Glutamatergic neuron (in vitro differentiated cells): ENCODE measurements at regions not wholly inside any gene's neighbourhood (a gene's known extent, or its start where the extent isn't known, plus 50 kb on each side); places are given as distances from the start of the nearest gene placed in this dataset.

Experiments used
- DNase-seq: peaks from one replicate; pipeline ENCODE4 v3.0.0; 2022
- H3K27ac Mint-ChIP-seq: one replicate; pipeline ENCODE4 v1.8.0; 2020; ENCODE audit warnings: mild to moderate bottlenecking, mixed read lengths, inconsistent platforms; ENCODE audit not compliant: unreplicated experiment
- H3K27me3 Mint-ChIP-seq: one replicate; pipeline ENCODE4 v1.8.0; 2020; ENCODE audit warnings: mild to moderate bottlenecking, moderate library complexity, mixed read lengths, inconsistent platforms; ENCODE audit not compliant: unreplicated experiment
- H3K36me3 Mint-ChIP-seq: one replicate; pipeline ENCODE4 v1.8.0; 2020; ENCODE audit warnings: mild to moderate bottlenecking, mixed read lengths, inconsistent platforms; ENCODE audit not compliant: unreplicated experiment
- H3K4me1 Mint-ChIP-seq: one replicate; pipeline ENCODE4 v1.8.0; 2020; ENCODE audit warnings: mild to moderate bottlenecking, low read depth, mixed read lengths, inconsistent platforms; ENCODE audit not compliant: unreplicated experiment
- H3K4me3 Mint-ChIP-seq: one replicate; pipeline ENCODE4 v1.8.0; 2020; ENCODE audit warnings: mild to moderate bottlenecking, mixed read lengths, inconsistent platforms; ENCODE audit not compliant: unreplicated experiment
- H3K9me3 Mint-ChIP-seq: one replicate; pipeline ENCODE4 v1.8.0; 2020; ENCODE audit warnings: mild to moderate bottlenecking, moderate library complexity, mixed read lengths, inconsistent platforms; ENCODE audit not compliant: unreplicated experiment
- TF ChIP-seq, protein P1 (sequence below): fragments of 200-600 bp; sonication (generic); IDR thresholded peaks from one replicate; pipeline ENCODE4 v1.5.0; 2021; ENCODE audit not compliant: partially characterized antibody, unreplicated experiment

DNA sequence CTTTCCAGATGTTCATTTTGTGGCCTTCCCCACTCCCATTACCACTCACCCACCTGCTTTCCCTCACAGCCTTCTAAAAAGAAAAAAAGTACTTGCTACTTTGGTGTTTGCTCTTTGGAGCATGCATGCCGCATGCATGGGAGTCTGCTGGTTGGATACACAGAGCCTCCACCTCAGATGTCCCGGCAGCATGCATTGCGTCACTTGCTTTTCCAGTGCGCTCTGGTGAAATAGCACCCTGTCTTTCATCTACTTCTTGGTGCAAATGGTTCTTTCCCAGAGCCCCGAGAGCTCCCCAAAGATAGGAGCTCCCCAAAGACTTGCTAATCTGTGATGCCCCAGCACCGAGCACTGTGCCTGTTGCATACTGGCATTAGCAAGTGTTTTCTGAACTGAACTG is 333.2 kb upstream of the ZNF507 start:
- Mint-ChIP-seq H3K4me3 (no peak overlapping the region), H3K9me3 (peaks cover 1% of the 10 kb centered on the region), H3K36me3 (no peaks in the 10 kb centered on the region), H3K4me1 (peaks cover 10% of the 10 kb centered on the region), H3K27ac (no peak overlapping the region), H3K27me3 (no peaks in the 10 kb centered on the region)
- no peak for DNase-seq
- TF ChIP-seq, protein P1, sequence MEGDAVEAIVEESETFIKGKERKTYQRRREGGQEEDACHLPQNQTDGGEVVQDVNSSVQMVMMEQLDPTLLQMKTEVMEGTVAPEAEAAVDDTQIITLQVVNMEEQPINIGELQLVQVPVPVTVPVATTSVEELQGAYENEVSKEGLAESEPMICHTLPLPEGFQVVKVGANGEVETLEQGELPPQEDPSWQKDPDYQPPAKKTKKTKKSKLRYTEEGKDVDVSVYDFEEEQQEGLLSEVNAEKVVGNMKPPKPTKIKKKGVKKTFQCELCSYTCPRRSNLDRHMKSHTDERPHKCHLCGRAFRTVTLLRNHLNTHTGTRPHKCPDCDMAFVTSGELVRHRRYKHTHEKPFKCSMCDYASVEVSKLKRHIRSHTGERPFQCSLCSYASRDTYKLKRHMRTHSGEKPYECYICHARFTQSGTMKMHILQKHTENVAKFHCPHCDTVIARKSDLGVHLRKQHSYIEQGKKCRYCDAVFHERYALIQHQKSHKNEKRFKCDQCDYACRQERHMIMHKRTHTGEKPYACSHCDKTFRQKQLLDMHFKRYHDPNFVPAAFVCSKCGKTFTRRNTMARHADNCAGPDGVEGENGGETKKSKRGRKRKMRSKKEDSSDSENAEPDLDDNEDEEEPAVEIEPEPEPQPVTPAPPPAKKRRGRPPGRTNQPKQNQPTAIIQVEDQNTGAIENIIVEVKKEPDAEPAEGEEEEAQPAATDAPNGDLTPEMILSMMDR = no peak

DNA sequence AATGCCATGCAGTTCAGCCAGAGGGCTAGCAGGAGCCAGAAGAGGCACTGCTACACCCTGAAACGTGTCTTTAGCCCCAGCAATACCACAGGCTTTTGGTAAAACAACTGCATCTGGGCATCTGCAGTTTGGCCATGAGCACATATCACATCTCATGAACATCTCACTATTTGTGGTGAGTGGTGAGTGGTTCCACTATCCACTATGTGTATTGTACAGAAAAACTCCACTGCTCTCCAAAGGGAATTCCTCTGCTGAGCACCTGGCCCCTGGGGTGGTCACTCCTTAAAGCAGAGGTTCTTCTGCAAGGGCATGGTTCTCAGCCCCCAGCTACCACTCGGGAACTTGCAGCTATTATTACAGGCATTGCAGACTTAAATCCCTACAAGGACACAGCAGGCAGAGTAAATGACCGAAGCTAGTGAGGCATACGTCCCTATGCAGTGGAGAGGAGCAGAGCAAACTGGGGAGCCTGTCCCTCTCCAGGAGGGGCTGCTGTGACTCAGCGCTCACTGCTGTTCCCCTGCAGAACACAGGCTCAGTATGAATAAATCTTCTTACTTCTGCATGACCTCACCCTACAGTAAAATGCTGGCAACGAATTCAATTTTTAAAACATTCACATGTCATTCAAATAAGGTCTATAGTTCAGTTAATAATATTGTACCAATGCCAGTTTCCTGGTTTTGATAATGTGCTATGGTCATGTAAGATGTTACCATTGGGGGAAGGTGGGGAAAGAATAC is 332.4 kb upstream of the ZNF507 start:
- Mint-ChIP-seq H3K4me3 (no peak overlapping the region), H3K9me3 (peaks cover 1% of the 10 kb centered on the region), H3K27me3 (no peaks in the 10 kb centered on the region), H3K36me3 (no peaks in the 10 kb centered on the region), H3K4me1 (peaks cover 10% of the 10 kb centered on the region), H3K27ac (no peak overlapping the region)
- TF ChIP-seq, protein P1 = no peak
- DNase-seq = no peak

DNA sequence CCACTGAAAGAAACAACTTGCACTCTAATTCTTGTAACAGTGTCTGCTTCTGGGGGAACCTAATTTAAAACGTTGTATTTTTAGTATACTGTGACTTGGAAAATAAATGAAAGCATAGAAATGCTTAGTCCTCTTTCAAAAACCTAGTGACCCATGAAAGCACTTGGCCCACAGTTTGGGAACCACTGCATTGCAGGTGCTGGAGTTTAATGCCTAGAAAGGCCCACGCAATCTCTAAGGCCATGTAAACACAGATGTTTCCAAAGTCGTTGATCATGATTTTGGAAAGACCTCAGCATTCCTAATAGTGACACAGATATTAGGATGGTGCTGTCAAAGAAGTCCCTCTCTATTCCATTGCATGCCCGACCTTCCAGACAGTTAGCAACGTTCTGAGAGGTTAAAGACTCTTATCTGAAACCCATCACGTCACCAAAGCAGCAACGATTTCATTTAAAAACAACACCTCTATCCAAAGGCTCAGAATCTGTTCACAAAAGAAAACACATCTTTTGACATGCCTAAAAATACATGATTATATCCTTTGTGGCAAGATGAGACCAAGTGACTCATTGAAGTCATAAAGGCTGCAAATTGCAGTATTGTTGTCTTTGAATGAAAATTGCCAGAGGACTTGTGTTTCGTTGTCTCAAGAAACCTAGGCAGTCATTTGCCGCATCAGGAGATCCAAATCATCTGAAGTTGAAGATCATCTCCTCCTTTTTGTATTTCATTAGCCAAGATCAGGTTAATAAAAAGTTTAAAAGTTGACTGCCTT is 328.0 kb upstream of the ZNF507 start:
- no peaks in the 10 kb centered on the region for H3K36me3 Mint-ChIP-seq
- no peak overlapping the region for H3K4me3 Mint-ChIP-seq
- no peaks in the 10 kb centered on the region for H3K4me1 Mint-ChIP-seq
- TF ChIP-seq, protein P1 = no peak
- no peak for DNase-seq
- no peak overlapping the region for H3K27ac Mint-ChIP-seq
- H3K27me3 Mint-ChIP-seq = no peaks in the 10 kb centered on the region
- H3K9me3 Mint-ChIP-seq = no peaks in the 10 kb centered on the region

DNA sequence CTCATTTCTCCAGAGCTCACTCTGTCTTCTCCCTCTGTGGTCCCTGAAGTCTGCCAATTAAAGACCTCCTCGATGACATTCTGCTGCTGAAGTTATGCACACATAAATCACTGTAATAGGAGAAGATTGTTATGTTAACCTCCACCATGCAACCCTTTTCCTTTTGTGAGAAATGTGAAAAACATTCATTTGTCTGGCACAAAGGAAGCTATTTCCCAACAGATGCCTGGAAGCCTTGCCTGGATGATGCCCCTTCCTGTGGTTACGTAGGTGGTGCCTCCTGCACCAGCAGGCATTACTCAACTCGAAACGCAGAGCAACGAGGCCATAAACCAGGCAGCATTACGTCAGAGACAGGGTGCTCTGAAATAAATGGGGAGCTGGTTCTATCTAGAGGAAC is 327.4 kb upstream of the ZNF507 start:
- DNase-seq = no peak
- Mint-ChIP-seq H3K27me3 (no peaks in the 10 kb centered on the region), H3K4me3 (no peak overlapping the region), H3K36me3 (no peaks in the 10 kb centered on the region), H3K4me1 (no peaks in the 10 kb centered on the region), H3K27ac (no peak overlapping the region), H3K9me3 (no peaks in the 10 kb centered on the region)
- TF ChIP-seq, protein P1 = no peak

DNA sequence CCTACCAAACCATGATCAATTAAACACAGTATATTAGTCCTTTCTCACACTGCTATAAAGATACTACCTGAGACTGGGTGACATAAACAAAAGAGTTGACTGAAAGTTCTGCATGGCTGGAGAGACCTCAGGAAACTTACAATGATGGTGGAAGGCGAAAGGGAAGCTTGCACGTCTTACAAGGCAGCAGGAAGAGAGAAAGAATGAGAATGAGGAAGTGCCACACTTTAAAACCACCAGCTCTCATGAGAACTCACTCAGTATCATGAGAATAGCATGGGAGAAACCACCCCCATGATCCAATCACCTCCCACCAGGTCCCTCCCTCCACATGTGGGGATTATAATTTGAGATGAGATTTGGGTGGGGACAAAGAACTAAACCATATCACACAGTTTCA is 324.9 kb upstream of the ZNF507 start:
- Mint-ChIP-seq H3K27ac (no peak overlapping the region), H3K4me1 (no peaks in the 10 kb centered on the region), H3K27me3 (no peaks in the 10 kb centered on the region), H3K9me3 (no peaks in the 10 kb centered on the region), H3K36me3 (peaks cover 5% of the 10 kb centered on the region), H3K4me3 (no peak overlapping the region)
- DNase-seq = no peak
- TF ChIP-seq, protein P1 = no peak
